PC-3 (cell line): ENCODE measurements at regions not wholly inside any gene's neighbourhood (a gene's known extent, or its start where the extent isn't known, plus 50 kb on each side); places are given as distances from the start of the nearest gene placed in this dataset.

Experiments used
- ATAC-seq: fragments of 200-7000 bp; cut with Tn5 transposase; 2 replicates; pipeline ENCODE4 v1.9.1; 2020; ENCODE audit warnings: mild to moderate bottlenecking, moderate library complexity
- BruUV-seq: library from RNA; stranded (reverse); fragments of 400-500 nt; replicated peaks from 2 replicates; lab custom pipeline; 2021; lab: Mats Ljungman, UMichigan
- CTCF ChIA-PET: fragments of 300-600 bp; sonication (Branson Sonifier 250); formaldehyde crosslinking; loops from one replicate; lab custom pipeline; 2022; ENCODE audit warnings: antibody characterized with exemption; lab: Charles Lee
- POLR2A ChIA-PET: fragments of 300-600 bp; sonication (Branson Sonifier 250); formaldehyde crosslinking; loops from one replicate; lab custom pipeline; 2022; ENCODE audit warnings: antibody characterized with exemption; ENCODE audit not compliant: unreplicated experiment; lab: Charles Lee
- DNase-seq: peaks from one replicate; pipeline ENCODE4 v3.0.0-alpha.2; 2015
- H2AFZ ChIP-seq: fragments of 300-600 bp; sonication (generic); 2 replicates; pipeline ENCODE4 v1.6.0; 2016; ENCODE audit warnings: antibody characterized with exemption, low read length
- H3F3A ChIP-seq: fragments of 300-600 bp; sonication (generic); one replicate; pipeline ENCODE4 v1.6.0; 2017; ENCODE audit warnings: antibody characterized with exemption, low read length, control low read depth, mild to moderate bottlenecking; ENCODE audit not compliant: unreplicated experiment
- H3K27ac ChIP-seq: fragments of 300-600 bp; sonication (generic); 2 replicates; pipeline ENCODE4 v1.5.1; 2016; ENCODE audit warnings: mild to moderate bottlenecking, low read length
- H3K27me3 ChIP-seq: fragments of 300-600 bp; sonication (generic); 2 replicates; pipeline ENCODE4 v1.6.1; 2016; ENCODE audit warnings: low read length, mixed read lengths
- H3K36me3 ChIP-seq: fragments of 300-600 bp; sonication (generic); 2 replicates; pipeline ENCODE4 v1.6.1; 2016; ENCODE audit warnings: low read depth, mixed run types, low read length, mixed read lengths
- H3K4me1 ChIP-seq: fragments of 300-600 bp; sonication (generic); 2 replicates; pipeline ENCODE4 v1.5.1; 2016; ENCODE audit warnings: low read length; ENCODE audit not compliant: insufficient read depth
- H3K4me2 ChIP-seq: fragments of 300-600 bp; sonication (generic); 2 replicates; pipeline ENCODE4 v1.6.0; 2016; ENCODE audit warnings: low read length
- H3K4me3 ChIP-seq: fragments of 300-600 bp; sonication (generic); 2 replicates; pipeline ENCODE4 v1.5.1; 2016; ENCODE audit warnings: mild to moderate bottlenecking, low read length, mixed read lengths
- H3K79me2 ChIP-seq: fragments of 300-600 bp; sonication (generic); 2 replicates; pipeline ENCODE4 v1.6.1; 2017; ENCODE audit warnings: low read length, mixed read lengths
- H3K9ac ChIP-seq: fragments of 300-600 bp; sonication (generic); 2 replicates; pipeline ENCODE4 v1.6.0; 2016; ENCODE audit warnings: mild to moderate bottlenecking, low read length
- H3K9me2 ChIP-seq: fragments of 300-600 bp; sonication (generic); replicated peaks from 2 replicates; pipeline ENCODE4 v1.6.1; 2016; ENCODE audit warnings: mixed run types, low read length, mixed read lengths
- H3K9me3 ChIP-seq: fragments of 300-600 bp; sonication (generic); 2 replicates; pipeline ENCODE4 v1.6.1; 2016; ENCODE audit warnings: low read length, mixed read lengths
- H4K20me1 ChIP-seq: fragments of 300-600 bp; sonication (generic); 2 replicates; pipeline ENCODE4 v1.6.1; 2016; ENCODE audit warnings: low read length, mixed read lengths
- EZH2 ChIP-seq: fragments of 300-600 bp; sonication (generic); IDR thresholded peaks from one replicate; pipeline ENCODE4 v1.6.1; 2017; ENCODE audit warnings: antibody characterized with exemption, mild to moderate bottlenecking, low read length; ENCODE audit not compliant: unreplicated experiment
- EZH2phosphoT487 ChIP-seq: fragments of 300-600 bp; sonication (generic); IDR thresholded peaks from 2 replicates; pipeline ENCODE4 v1.6.1; 2018; ENCODE audit warnings: mild to moderate bottlenecking, antibody characterized with exemption, low read length, borderline replicate concordance
- intact Hi-C: fragments of 100-400 bp; cut with micrococcal nuclease; formaldehyde crosslinking; loops from 2 replicates; pipeline ENCODE4 v1.9.0; 2023
- TF ChIP-seq, protein P1 (sequence below): fragments of 300-600 bp; sonication (generic); conservative IDR thresholded peaks from 2 replicates; pipeline ENCODE4 v1.5.1; 2017; ENCODE audit warnings: antibody characterized with exemption, low read depth, mild to moderate bottlenecking, low read length

DNA sequence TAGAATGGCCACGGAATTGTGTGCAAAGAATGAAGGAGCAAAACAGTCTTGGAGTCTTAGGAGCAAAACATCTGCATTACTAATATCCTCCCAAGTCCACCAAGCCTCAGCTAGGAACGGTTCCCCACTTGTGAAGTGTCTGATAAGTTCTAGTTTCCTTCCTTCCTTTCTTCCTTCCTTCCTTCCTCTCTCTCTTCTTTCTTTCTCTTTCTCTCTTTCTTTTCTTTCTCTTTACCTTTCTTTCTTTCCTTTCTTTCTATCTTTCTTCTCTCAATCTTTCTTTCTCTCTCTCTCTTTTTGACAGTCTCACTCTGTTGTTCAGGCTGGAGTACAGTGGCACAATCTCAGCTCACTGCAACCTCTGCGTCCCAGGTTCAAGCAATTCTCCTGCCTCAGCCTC is 160.8 kb downstream of the FOXL1 start:
- POLR2A ChIA-PET, result no interaction called here
- no peaks in the 10 kb centered on the region for H3K36me3 ChIP-seq
- intact Hi-C loops, result no loop called here
- BruUV-seq, result no TSS peak
- no peak overlapping the region for H3K27ac ChIP-seq
- H3K4me1 ChIP-seq, result peaks cover 16% of the 10 kb centered on the region
- TF ChIP-seq EZH2phosphoT487 (no peak), EZH2 (no peak)
- TF ChIP-seq, protein P1, sequence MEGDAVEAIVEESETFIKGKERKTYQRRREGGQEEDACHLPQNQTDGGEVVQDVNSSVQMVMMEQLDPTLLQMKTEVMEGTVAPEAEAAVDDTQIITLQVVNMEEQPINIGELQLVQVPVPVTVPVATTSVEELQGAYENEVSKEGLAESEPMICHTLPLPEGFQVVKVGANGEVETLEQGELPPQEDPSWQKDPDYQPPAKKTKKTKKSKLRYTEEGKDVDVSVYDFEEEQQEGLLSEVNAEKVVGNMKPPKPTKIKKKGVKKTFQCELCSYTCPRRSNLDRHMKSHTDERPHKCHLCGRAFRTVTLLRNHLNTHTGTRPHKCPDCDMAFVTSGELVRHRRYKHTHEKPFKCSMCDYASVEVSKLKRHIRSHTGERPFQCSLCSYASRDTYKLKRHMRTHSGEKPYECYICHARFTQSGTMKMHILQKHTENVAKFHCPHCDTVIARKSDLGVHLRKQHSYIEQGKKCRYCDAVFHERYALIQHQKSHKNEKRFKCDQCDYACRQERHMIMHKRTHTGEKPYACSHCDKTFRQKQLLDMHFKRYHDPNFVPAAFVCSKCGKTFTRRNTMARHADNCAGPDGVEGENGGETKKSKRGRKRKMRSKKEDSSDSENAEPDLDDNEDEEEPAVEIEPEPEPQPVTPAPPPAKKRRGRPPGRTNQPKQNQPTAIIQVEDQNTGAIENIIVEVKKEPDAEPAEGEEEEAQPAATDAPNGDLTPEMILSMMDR, result no peak
- H3K79me2 ChIP-seq, result no peaks in the 10 kb centered on the region
- no peak for DNase-seq
- ATAC-seq, result no peak
- H3K9ac ChIP-seq, result no peak overlapping the region
- CTCF ChIA-PET, result interaction anchor here (0.6 kb wide), 1 partner anchor 163 kb away, joined by 5 read pairs; no protein-coding TSS in a partner anchor
- H3K4me3 ChIP-seq, result no peak overlapping the region
- no peak overlapping the region for H2AFZ ChIP-seq
- H3K27me3 ChIP-seq, result no peaks in the 10 kb centered on the region
- H3K9me3 ChIP-seq, result no peaks in the 10 kb centered on the region
- H3K9me2 ChIP-seq, result no peaks in the 10 kb centered on the region
- H3K4me2 ChIP-seq, result no peak overlapping the region
- H3F3A ChIP-seq, result no peaks in the 10 kb centered on the region
- H4K20me1 ChIP-seq, result no peaks in the 10 kb centered on the region

DNA sequence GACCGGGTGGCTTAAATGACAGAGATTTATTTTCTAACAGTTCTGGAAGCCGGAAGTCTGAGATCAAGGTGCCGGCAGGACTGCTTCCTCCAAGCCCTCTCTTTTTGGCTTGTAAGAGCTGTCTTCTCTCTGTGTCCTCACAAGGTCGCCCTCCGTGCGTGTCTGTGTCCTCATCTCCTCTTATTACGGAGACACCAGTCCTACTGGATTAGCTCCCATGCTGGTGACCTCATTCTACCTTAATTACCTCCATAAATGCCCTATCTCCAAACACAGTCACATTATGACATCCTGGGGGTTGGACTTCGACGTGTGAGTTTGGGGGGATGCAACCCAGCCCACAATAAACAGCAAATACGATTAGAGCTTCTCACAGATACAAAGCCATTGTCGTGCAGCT is 161.5 kb downstream of the FOXL1 start:
- no peak overlapping the region for H3K4me2 ChIP-seq
- H3K79me2 ChIP-seq, result no peaks in the 10 kb centered on the region
- no peaks in the 10 kb centered on the region for H4K20me1 ChIP-seq
- no peak overlapping the region for H3K4me3 ChIP-seq
- H3K27me3 ChIP-seq, result no peaks in the 10 kb centered on the region
- TF ChIP-seq, protein P1, result no peak
- TF ChIP-seq EZH2phosphoT487, result no peak
- no peak for TF ChIP-seq EZH2
- H3K9me3 ChIP-seq, result no peaks in the 10 kb centered on the region
- intact Hi-C loops, result no loop called here
- H3F3A ChIP-seq, result no peaks in the 10 kb centered on the region
- H2AFZ ChIP-seq, result no peak overlapping the region
- POLR2A ChIA-PET, result no interaction called here
- no peak overlapping the region for H3K9ac ChIP-seq
- H3K36me3 ChIP-seq, result no peaks in the 10 kb centered on the region
- no peaks in the 10 kb centered on the region for H3K9me2 ChIP-seq
- CTCF ChIA-PET, result interaction anchor here (0.6 kb wide), 1 partner anchor 164 kb away, joined by 5 read pairs; no protein-coding TSS in a partner anchor
- H3K4me1 ChIP-seq, result peaks cover 16% of the 10 kb centered on the region
- no peak for ATAC-seq
- no TSS peak for BruUV-seq
- H3K27ac ChIP-seq, result no peak overlapping the region
- no peak for DNase-seq

- Histone ChIP-seq H3K4me1 (peaks cover 16% of the 10 kb centered on the region), H3K36me3 (no peaks in the 10 kb centered on the region), H3K27ac (no peak overlapping the region), H3K9ac (no peak overlapping the region), H3K4me2 (peak overlapping the region; percentile 95; the same call in 1 of the 2 replicates), H3F3A (no peaks in the 10 kb centered on the region), H3K79me2 (no peaks in the 10 kb centered on the region), H3K4me3 (no peak overlapping the region), H3K27me3 (no peaks in the 10 kb centered on the region), H2AFZ (no peak overlapping the region), H3K9me3 (no peaks in the 10 kb centered on the region), H3K9me2 (no peaks in the 10 kb centered on the region), H4K20me1 (no peaks in the 10 kb centered on the region)
- ChIA-PET CTCF (no interaction called here), POLR2A (no interaction called here)
- ATAC-seq (no peak), DNase-seq (no peak)
- no TSS peak for BruUV-seq
- intact Hi-C loops, result no loop called here
- TF ChIP-seq EZH2, result no peak
- no peak for TF ChIP-seq EZH2phosphoT487
- TF ChIP-seq, protein P1, result no peak
Observed at GRCh38 chr16:86740298-86740697, 161.9 kb downstream of the FOXL1 start.
